HPDE6-E6E7 (cell line): ENCODE measurements at regions not wholly inside any gene's neighbourhood (a gene's known extent, or its start where the extent isn't known, plus 50 kb on each side); places are given as distances from the start of the nearest gene placed in this dataset.
"Not testable (repeated sequence)": the region's sequence is repeated elsewhere in the genome, so short reads cannot be mapped to it uniquely, and the experiment has no call there.

Experiments used
- DNase-seq: peaks from one replicate; pipeline ENCODE4 v3.0.0; 2011; ENCODE audit warnings: missing footprints; ENCODE audit errors: extremely low spot score

GRCh38 chr9:90447773-90448172 lies 194.9 kb downstream of the DIRAS2 start:
- DNase-seq, result no peak

DNA sequence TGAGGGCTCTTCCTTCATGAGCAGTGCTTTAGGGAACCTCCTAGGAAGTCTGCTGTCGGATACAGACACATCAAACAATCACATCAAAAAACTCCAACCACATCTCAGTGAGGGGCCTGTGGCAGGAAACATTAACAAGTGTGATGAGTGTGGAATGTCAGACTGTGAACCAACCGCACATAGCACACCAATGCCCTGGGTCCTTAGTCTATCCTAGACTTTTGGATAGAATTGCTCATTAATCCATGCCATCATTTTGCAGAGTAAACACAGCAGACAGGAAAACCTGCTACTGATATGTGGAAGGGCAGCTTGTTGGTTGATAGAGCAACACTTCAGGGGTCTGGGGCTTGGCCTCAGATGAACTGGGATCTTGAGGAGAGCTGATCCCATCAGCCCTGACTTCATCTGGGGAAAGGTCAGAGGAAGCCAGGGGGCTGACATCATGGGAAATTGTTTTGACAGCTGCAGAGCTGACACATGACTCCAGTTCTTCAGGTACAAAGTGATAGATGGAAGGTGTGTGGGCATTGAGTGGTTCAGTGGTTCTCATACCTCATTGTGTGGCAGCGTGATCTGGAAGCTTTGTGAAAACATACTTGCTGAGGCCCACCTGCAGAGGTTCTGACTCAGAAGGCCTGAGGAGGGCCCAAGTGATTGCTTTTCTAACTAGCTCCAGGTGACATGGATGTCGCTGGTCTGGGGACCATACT lies 193.3 kb downstream of the DIRAS2 start:
- no peak for DNase-seq

DNA sequence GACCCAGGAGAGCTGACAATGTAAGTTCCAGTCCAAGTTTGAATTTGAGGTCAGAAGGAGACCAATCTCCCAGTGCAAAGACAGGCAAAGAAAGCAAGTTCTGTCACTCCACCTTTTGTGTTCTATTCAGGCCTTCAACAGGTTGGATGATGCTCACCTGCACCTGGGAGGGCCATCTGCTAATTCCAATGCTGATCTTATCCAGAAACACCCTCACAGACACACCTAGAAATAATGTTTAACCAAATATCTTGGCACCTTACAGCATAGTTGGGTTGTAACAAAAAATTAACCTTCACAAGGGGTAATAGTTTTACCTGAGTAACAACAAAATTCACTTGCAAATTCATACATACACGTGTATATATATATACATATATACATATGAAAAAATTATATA lies 190.8 kb downstream of the DIRAS2 start:
- DNase-seq, result no peak

- no peak for DNase-seq
These were observed 187.3 kb downstream of the DIRAS2 start for GRCh38 chr9:90455316-90455715.

- no peak for DNase-seq
These were observed 185.0 kb downstream of the DIRAS2 start for GRCh38 chr9:90457386-90458190.

- DNase-seq, result no peak
These were observed 184.1 kb downstream of the DIRAS2 start for GRCh38 chr9:90458485-90458884.

DNA sequence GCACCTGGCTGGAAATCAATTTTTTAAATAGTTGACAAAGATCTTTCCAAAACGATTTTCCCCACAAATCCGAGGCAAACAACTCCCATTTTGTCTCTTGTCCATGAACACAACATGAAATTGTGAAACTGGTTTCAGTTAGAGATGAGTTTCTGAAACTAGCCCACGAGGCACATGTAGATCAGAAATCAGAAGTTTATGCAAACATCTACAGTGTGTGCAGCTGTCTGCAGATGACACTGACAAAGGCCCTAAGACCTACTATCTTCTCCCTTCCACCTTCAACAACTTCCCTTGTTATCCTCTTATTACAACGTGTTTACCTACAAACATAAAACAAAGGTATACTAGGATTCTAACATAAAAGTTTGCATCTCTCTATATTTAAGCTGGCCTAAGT lies 183.3 kb downstream of the DIRAS2 start:
- DNase-seq, result no peak

- no peak for DNase-seq
These were observed 182.4 kb downstream of the DIRAS2 start for GRCh38 chr9:90460220-90460619.

DNA sequence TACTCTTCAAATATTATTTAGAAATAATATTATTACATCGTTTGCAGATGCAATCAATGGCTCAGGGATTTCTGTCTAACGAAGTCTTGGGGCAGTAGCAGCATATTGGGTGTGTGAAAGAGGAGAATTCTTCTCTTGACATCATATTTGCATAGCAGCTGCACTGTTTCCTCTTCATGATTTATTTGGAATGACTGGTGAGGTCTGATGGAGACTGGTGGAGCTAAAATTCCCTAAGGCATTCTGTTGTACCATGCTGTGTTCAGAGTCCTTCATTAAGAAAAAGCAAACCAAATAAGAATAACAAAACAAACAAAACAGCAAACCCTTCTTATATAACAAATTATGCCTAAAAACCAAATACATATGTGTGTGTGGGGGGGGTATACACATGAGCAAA lies 177.6 kb downstream of the DIRAS2 start:
- DNase-seq, result no peak

DNA sequence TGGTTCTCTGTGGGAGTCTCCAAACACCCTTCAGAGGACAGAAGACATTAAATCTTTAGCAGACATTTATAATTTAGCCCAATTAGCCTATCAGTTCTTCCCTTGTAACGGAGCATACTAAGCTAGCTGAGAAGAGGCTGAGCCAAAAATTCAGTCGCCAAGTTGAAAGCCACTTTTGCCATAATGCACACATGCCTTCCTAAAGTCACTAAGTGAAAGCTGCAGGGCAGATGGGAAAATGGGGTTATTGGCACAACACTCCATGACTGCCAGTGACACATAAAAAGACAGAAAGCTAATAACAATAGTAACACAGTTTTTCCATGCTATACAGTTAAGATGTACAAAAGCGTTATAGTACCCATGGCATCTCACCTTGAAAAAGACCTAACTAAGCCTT lies 176.2 kb downstream of the DIRAS2 start:
- no peak for DNase-seq

DNA sequence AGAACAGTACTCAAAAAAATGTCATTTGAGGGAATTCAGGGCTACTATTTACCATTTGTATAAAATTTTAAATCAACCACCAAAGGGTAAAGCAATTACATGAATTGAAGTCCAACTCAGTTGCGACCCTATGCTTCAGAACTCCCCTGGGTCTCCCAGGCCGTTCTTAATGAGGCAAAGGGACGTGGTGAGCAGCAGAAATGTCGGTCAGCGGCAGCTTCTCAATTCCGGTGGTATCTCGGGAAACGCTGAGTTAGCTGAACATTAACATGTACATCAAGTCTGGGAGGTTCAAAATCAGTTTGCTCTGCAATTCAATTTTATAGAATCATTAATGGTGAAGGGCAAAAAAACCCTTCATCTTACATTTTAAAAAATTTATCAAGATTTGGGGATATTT lies 173.2 kb downstream of the DIRAS2 start:
- no peak for DNase-seq

GRCh38 chr9:90469865-90470387 lies 172.7 kb downstream of the DIRAS2 start:
- no peak for DNase-seq

DNA sequence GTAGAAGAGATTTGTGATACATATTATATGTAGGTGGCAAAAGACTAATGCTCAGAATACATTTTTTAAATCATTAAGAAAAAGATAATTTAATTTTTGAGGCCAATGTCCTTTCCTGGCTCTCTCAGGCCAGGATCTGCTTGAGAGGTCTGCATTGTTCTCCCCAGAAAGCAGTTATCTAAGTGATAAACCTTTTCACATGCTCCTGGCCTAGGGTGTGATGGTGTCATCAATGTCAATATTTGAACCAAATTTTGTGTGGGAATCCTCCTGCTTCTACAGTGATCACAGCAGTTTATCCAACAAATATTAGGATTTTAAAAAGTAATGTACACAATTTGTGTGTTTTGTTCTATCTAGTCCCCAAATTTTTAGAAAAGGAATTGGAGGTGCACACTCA lies 166.6 kb downstream of the DIRAS2 start:
- no peak for DNase-seq

DNA sequence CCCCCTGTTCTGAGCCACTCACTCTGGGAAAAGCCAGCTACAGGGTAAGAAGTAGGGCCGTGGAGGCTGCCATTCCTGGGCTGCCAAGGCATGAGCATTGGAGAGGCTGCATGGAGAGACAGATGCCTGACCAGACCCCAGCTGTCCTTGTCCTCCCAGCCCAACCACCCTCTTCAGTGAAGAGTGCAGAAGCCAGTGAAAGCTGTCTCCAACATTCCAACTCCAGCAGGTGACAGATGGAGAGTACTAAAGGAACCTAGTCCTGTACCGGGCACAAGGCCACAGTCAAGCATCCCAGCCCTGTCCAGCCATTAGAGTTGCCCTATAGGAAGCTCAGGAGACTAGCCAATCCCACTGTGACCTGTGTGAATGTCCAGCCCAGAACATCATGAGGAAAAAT lies 165.1 kb downstream of the DIRAS2 start:
- DNase-seq, result no peak

- no peak for DNase-seq
These were observed 163.8 kb downstream of the DIRAS2 start for GRCh38 chr9:90478821-90479220.

DNA sequence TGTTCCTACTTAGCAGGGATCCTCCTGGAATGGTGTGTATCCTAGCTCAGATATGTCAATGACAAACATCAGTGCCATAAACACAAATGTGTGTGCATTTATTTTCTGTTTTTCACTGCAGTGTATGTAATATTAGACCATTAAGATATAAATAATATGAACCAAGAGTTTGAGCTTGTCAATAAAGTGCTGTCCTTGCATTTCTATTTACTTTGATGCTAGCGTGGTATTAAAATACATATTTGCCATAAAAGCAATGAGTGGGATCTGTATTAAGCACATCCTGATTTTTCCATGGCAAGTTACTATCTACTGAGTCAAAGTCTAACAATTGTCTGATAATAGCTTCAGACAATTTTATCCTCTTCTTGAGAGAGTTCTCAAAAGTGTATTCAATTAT lies 157.6 kb downstream of the DIRAS2 start:
- no peak for DNase-seq

GRCh38 chr9:90489066-90489465 lies 153.6 kb downstream of the DIRAS2 start:
- DNase-seq, result no peak

DNA sequence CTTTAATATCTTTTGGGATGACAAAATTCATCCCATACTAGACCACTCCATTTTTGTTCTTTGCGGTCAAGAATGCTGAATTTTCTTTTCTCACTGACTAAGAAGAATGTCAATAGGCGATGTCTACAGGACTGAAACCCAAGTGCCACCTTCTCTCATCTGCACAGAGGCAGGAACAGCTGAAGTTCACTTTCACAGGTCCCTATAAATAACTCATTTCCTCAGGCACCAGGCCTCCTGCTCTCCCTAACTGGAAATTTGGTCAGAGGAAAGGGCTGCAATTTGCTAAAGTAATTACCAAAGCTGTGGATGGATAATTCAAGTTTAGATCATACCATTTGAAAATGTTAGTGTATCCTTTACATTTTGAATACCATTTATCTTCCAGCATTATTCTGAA lies 142.9 kb downstream of the DIRAS2 start:
- DNase-seq, result no peak

DNA sequence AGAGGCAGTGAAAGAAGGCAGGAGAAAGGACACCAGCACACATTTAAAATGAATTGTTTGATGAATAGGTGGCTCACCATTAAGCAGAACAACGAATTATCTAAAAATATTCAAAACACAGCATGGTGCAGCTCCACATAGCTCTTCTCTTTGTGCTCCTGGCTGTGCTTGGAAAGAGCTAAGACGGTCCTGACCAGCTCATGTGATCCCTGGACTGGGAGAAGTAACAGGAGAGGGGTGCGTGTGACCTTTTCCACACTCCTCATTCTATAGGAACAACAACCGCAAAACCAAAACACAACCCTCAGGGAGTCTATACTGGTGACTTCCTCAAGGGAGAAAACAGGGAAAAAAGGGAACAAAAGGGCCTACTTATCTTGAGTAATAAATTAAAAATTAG lies 140.5 kb downstream of the DIRAS2 start:
- no peak for DNase-seq

GRCh38 chr9:90504486-90504885 lies 138.1 kb downstream of the DIRAS2 start:
- no peak for DNase-seq

- no peak for DNase-seq
These were observed 136.9 kb downstream of the DIRAS2 start for GRCh38 chr9:90505695-90506094.

GRCh38 chr9:90506402-90506801 lies 136.2 kb downstream of the DIRAS2 start:
- DNase-seq, result not testable (repeated sequence)

DNA sequence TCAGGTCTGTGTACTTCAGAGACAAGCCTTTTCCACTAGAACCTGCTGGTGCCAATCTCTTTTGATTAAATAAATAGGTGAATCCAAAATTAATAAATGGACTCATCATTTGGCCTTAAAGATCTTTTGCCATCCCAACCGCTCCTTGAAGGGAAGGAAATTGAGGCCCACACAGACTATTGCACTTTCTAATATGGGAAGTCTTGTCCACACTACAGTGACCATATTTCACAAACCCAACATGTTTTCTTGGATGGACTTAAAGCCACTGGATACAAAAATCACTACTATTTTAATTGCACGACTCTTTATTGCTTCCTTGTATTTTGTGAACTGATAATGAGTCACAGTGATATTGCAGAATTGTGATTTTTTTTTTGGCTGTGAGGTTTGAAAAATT lies 135.0 kb downstream of the DIRAS2 start:
- no peak for DNase-seq
